ENCODE measurements at regions not wholly inside any gene's neighbourhood (a gene's known extent, or its start where the extent isn't known, plus 50 kb on each side); places are given as distances from the start of the nearest gene placed in this dataset.
A peak's percentile ranks its signal among the peaks of the same experiment; 100 is the strongest.

DNA sequence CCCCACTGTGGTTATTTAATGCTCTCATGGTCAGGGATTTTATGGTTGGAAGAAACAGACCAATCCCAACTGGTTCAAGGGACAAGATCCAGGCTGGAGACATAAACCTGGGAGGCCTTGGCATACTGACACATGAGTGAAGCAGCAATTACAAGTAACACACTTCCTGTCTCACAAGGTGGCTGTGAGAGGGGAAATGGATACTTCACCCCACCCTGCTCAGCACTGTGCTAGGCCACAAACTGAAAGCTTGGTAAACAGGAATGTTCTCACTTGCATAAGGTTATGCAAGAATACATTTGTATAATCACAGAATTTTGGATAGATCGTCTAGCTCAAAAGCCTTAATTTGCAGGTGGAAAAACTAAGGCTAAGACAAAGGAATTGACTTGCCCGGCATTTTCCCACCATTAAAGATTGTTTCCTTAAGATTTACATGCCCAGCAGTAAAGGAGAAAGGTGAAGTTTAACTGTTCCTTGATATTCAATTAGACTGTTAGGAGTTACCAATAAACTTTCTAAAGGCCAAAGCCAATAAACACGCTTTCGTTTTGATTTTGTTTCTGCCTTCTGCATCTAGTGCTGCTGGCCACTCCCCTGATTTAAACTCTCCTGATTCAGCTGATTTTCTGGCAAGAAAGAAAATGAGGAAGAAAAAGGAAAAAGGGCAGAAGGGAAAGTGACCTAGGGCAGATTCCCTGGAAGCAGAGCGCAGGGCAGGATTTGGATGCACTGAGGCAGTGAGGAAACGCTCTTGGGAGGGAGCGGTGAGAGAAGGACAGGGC, 215.6 kb upstream of the CDH5 start:
- no peak for DNase-seq (ENCODE audit: insufficient read length, low spot score)
- TF ChIP-seq SPI1 (IDR thresholded peaks at IDR 0.05; ENCODE audit: low read depth, low read length), result peak; percentile 7; the same call in 1 of the 2 replicates
- TF ChIP-seq PAX5 (IDR thresholded peaks at IDR 0.05; ENCODE audit: insufficient read depth, low read length, severe bottlenecking), result no peak
- TF ChIP-seq POLR2AphosphoS5 (IDR thresholded peaks at IDR 0.05; ENCODE audit: low read depth, low read length), result no peak
- no peak for FAIRE-seq

DNA sequence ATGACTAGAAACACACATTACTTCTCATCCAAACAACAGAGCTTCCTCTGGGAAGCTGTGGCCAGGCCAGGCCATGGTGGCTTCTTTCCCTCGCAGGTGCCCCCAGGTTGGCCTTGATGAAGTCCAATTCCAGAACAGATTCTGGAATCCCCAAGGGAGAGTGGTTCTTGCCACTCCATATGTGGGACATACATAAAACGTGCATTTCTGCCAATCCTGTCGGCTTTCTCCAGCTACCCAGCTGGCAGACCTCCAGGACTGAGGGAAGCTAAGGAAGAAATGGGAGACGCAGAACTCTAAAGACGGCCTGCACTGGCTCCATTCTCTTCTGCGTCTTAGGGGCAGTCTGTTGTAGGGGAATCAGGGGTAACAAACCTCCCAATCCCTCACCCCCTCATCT, 219.2 kb upstream of the CDH5 start:
- TF ChIP-seq POU2F2 (IDR thresholded peaks at IDR 0.05; ENCODE audit: low read depth, low read length) (no peak), SPI1 (IDR thresholded peaks at IDR 0.05; ENCODE audit: low read depth, low read length) (no peak)
- no peak for DNase-seq (ENCODE audit: insufficient read length, low spot score)
- FAIRE-seq, result no peak

DNA sequence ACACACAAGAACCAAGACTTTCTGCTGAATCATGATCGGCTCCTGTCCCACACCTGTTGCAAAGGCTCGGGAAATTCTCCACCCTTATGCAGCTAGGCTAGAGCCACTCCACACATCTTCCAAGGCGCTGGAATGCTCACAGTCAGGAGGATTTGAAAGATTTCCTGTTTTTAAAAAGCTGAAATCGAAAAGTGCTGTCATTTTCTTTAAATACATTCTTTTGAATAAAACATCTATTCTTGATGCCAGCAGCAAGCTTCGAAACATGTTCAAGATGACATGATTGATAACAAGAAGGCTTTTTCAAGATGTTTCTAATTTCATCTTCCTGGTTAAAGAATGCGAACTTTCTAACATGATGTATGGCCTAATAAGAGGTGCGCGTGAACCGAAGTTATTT, 219.7 kb upstream of the CDH5 start:
- no peak for FAIRE-seq
- no peak for DNase-seq (ENCODE audit: insufficient read length, low spot score)
- TF ChIP-seq SPI1 (IDR thresholded peaks at IDR 0.05; ENCODE audit: low read depth, low read length) (no peak), TAF1 (IDR thresholded peaks at IDR 0.05; ENCODE audit: low read depth, low read length) (no peak), POU2F2 (IDR thresholded peaks at IDR 0.05; ENCODE audit: low read depth, low read length) (no peak), POLR2A (IDR thresholded peaks at IDR 0.05; ENCODE audit: low read depth, low read length) (no peak), POLR2AphosphoS5 (IDR thresholded peaks at IDR 0.05; ENCODE audit: low read depth, low read length) (no peak), PAX5 (IDR thresholded peaks at IDR 0.05; ENCODE audit: insufficient read depth, low read length, severe bottlenecking) (no peak)

DNA sequence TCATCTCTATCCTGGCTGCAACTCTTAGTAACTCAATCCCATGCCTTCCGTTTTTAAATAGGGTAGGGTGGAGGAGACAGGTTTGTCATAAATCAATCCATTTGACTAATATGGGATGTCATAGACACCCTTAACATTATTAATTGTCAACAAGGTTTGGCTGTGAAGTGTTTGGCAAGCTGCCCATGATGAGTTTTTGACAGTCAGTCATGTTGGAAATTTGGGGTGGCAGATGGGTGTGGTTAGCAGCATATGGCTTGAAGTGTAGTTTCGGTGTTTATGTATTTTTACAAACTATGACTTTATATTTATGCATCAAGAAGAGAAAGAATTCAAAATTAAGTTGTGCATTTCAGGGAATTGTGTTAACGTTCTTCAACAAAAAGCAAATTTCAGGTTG, 221.8 kb upstream of the CDH5 start:
- no peak for FAIRE-seq
- TF ChIP-seq TAF1 (IDR thresholded peaks at IDR 0.05; ENCODE audit: low read depth, low read length) (no peak), POU2F2 (IDR thresholded peaks at IDR 0.05; ENCODE audit: low read depth, low read length) (no peak), SPI1 (IDR thresholded peaks at IDR 0.05; ENCODE audit: low read depth, low read length) (no peak)

DNA sequence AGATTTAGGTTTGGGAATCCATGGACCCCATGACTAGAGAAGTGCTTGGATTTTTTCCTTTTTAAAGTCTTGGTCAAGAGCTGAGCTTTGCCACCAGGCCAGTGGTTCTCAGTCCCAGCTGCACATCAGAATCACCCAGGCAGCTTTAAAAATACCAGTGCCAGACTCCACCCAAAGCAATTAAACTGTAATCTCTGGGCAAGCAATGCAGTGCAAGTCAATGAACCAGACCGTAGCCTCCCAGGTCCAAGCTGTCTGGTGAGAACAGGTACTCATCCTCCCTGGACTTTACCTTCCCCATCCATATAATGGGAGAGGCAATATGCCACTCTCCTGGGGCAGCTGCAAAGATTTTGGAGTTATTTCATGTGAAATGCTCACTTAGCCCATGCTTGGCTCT, 223.1 kb upstream of the CDH5 start:
- no peak for TF ChIP-seq POLR2A (IDR thresholded peaks at IDR 0.05; ENCODE audit: low read depth, low read length)
- TF ChIP-seq TAF1 (IDR thresholded peaks at IDR 0.05; ENCODE audit: low read depth, low read length), result no peak
- no peak for TF ChIP-seq SPI1 (IDR thresholded peaks at IDR 0.05; ENCODE audit: low read depth, low read length)
- TF ChIP-seq POU2F2 (IDR thresholded peaks at IDR 0.05; ENCODE audit: low read depth, low read length), result no peak
- TF ChIP-seq POLR2AphosphoS5 (IDR thresholded peaks at IDR 0.05; ENCODE audit: low read depth, low read length), result no peak
- no peak for TF ChIP-seq PAX5 (IDR thresholded peaks at IDR 0.05; ENCODE audit: insufficient read depth, low read length, severe bottlenecking)
- DNase-seq (ENCODE audit: insufficient read length, low spot score) (no peak), FAIRE-seq (no peak)

More for the DNA sequence above, 221.8 kb upstream of the CDH5 start:
- DNase-seq (ENCODE audit: insufficient read length, low spot score), result no peak

DNA sequence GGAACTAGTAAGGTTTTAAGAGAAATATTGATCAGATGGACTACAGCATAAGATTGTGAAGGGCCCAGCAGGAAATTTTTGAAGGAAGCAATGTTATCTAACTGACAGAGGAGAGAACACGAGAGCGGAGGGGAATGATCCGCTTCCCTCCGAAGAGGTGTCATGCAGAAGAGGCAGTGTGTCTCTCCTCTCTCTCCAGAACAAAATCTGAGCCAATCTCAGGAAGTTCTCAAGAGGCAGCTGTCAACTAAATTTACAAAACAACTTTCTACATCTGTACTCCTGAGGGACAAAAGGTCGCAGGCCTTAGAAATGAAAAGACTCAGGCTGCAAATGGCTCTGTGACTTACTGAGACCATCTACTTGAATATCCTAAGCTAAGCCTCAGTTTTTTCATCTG, 224.6 kb upstream of the CDH5 start:
- no peak for FAIRE-seq
- TF ChIP-seq PAX5 (IDR thresholded peaks at IDR 0.05; ENCODE audit: insufficient read depth, low read length, severe bottlenecking), result no peak
- TF ChIP-seq POLR2AphosphoS5 (IDR thresholded peaks at IDR 0.05; ENCODE audit: low read depth, low read length), result no peak
- no peak for TF ChIP-seq SPI1 (IDR thresholded peaks at IDR 0.05; ENCODE audit: low read depth, low read length)
- no peak for TF ChIP-seq TAF1 (IDR thresholded peaks at IDR 0.05; ENCODE audit: low read depth, low read length)
- TF ChIP-seq POLR2A (IDR thresholded peaks at IDR 0.05; ENCODE audit: low read depth, low read length), result no peak
- no peak for TF ChIP-seq POU2F2 (IDR thresholded peaks at IDR 0.05; ENCODE audit: low read depth, low read length)
- no peak for DNase-seq (ENCODE audit: insufficient read length, low spot score)

DNA sequence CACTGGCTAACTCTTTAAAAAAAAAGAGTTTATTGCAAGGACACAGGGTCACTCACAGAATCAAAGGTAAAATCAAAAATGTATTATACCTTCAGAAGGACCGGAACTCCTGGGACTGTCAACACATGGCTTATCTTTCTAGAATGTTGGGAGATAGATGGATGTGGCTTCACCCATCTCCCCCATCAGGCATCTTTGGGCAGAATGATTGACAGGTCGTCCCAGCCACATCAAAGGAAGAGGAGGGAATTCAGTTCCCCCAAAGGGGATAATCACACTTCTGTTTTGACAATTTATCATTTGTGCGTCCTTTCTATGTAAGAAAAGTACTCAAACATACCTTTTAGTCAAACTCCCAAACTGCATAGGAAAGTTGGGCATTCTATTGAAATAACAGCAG, 228.6 kb upstream of the CDH5 start:
- FAIRE-seq (no peak), DNase-seq (ENCODE audit: insufficient read length, low spot score) (no peak)
- TF ChIP-seq PAX5 (IDR thresholded peaks at IDR 0.05; ENCODE audit: insufficient read depth, low read length, severe bottlenecking), result no peak
- no peak for TF ChIP-seq POU2F2 (IDR thresholded peaks at IDR 0.05; ENCODE audit: low read depth, low read length)
- TF ChIP-seq POLR2AphosphoS5 (IDR thresholded peaks at IDR 0.05; ENCODE audit: low read depth, low read length), result no peak
- no peak for TF ChIP-seq TAF1 (IDR thresholded peaks at IDR 0.05; ENCODE audit: low read depth, low read length)
- no peak for TF ChIP-seq SPI1 (IDR thresholded peaks at IDR 0.05; ENCODE audit: low read depth, low read length)
- TF ChIP-seq POLR2A (IDR thresholded peaks at IDR 0.05; ENCODE audit: low read depth, low read length), result no peak

DNA sequence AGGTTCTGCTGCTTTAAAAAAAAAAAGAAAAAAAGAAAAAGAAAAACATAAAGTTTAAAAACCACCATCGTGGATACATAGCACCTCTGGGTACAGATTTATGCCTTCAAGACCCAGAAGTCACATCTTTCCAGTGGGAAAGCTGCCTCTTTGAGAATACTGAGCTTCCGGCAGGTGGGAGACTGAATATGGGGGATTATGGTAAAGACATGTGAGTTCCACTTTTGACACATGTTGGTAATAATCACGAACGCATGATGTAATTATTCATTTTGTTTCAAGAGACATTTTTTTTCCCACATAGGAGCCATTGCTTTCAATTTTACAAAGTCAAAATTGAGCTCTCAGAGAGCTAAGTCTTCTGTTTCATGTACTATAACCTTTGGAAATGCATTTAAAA, 229.7 kb upstream of the CDH5 start:
- FAIRE-seq (no peak), DNase-seq (ENCODE audit: insufficient read length, low spot score) (no peak)
- TF ChIP-seq POLR2AphosphoS5 (IDR thresholded peaks at IDR 0.05; ENCODE audit: low read depth, low read length) (no peak), SPI1 (IDR thresholded peaks at IDR 0.05; ENCODE audit: low read depth, low read length) (no peak), TAF1 (IDR thresholded peaks at IDR 0.05; ENCODE audit: low read depth, low read length) (no peak), POLR2A (IDR thresholded peaks at IDR 0.05; ENCODE audit: low read depth, low read length) (no peak), POU2F2 (IDR thresholded peaks at IDR 0.05; ENCODE audit: low read depth, low read length) (no peak), PAX5 (IDR thresholded peaks at IDR 0.05; ENCODE audit: insufficient read depth, low read length, severe bottlenecking) (no peak)

DNA sequence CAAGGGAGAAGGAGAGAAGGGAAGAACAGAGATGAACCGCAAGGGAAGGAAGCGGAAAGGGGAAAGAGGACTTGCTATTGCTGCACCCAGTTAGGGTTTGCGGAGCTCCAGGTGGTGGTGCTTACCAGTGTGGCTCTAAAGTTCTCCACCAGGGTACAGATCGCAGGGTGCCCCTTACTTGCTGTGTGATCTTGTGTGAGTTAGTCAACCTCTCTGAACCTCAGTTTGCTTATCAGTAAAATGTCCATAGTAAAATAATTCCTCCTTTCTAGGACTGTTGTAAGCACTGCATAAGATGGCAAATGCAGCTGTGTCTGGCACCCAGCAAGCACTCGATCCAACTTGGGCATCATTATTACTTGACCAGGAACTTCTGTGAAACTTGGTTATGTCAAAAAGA, 230.7 kb upstream of the CDH5 start:
- no peak for FAIRE-seq
- no peak for DNase-seq (ENCODE audit: insufficient read length, low spot score)
- TF ChIP-seq POLR2A (IDR thresholded peaks at IDR 0.05; ENCODE audit: low read depth, low read length), result no peak
- no peak for TF ChIP-seq POLR2AphosphoS5 (IDR thresholded peaks at IDR 0.05; ENCODE audit: low read depth, low read length)
- TF ChIP-seq TAF1 (IDR thresholded peaks at IDR 0.05; ENCODE audit: low read depth, low read length), result no peak
- no peak for TF ChIP-seq POU2F2 (IDR thresholded peaks at IDR 0.05; ENCODE audit: low read depth, low read length)
- no peak for TF ChIP-seq PAX5 (IDR thresholded peaks at IDR 0.05; ENCODE audit: insufficient read depth, low read length, severe bottlenecking)
- TF ChIP-seq SPI1 (IDR thresholded peaks at IDR 0.05; ENCODE audit: low read depth, low read length), result no peak

DNA sequence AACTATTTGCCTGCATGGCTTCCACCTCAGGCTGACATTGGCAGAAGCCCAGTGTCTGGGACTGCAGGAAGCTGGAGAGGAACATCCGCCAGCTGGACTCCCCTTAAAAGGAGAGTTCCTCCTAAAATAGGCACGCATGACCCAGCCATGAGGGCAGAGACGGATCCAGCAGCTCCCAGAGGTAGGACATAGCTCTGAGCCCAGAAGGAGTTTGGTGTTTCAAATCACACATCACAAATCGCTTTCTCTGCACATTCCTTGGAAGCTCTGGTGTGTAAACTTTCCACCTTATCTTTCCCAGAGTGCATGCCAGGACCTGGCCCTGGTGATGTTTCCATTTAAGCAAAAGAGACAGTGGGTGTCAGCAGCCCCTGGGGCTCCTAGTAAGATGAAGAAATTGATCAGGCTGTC, 231.1 kb upstream of the CDH5 start:
- DNase-seq (ENCODE audit: insufficient read length, low spot score) (no peak), FAIRE-seq (no peak)
- no peak for TF ChIP-seq POLR2AphosphoS5 (IDR thresholded peaks at IDR 0.05; ENCODE audit: low read depth, low read length)
- TF ChIP-seq POLR2A (IDR thresholded peaks at IDR 0.05; ENCODE audit: low read depth, low read length), result no peak
- TF ChIP-seq POU2F2 (IDR thresholded peaks at IDR 0.05; ENCODE audit: low read depth, low read length), result no peak
- no peak for TF ChIP-seq PAX5 (IDR thresholded peaks at IDR 0.05; ENCODE audit: insufficient read depth, low read length, severe bottlenecking)
- TF ChIP-seq SPI1 (IDR thresholded peaks at IDR 0.05; ENCODE audit: low read depth, low read length), result no peak
- TF ChIP-seq TAF1 (IDR thresholded peaks at IDR 0.05; ENCODE audit: low read depth, low read length), result no peak
